KMS-11 (cell line): ENCODE measurements at regions not wholly inside any gene's neighbourhood (a gene's known extent, or its start where the extent isn't known, plus 50 kb on each side); places are given as distances from the start of the nearest gene placed in this dataset.

Experiments used
- H2AFZ ChIP-seq: fragments of 200-600 bp; sonication (generic); 2 replicates; pipeline ENCODE4 v1.6.1; 2016; ENCODE audit warnings: antibody characterized with exemption, mixed run types, low read depth
- H3K27ac ChIP-seq: fragments of 200-600 bp; sonication (generic); 2 replicates; pipeline ENCODE4 v1.6.1; 2016; ENCODE audit warnings: mild to moderate bottlenecking, mixed run types
- H3K27me3 ChIP-seq: fragments of 200-600 bp; sonication (generic); 2 replicates; pipeline ENCODE4 v1.6.1; 2017; ENCODE audit warnings: mild to moderate bottlenecking, low read depth, mixed run types, moderate library complexity; ENCODE audit not compliant: insufficient read depth
- H3K36me3 ChIP-seq: fragments of 200-600 bp; sonication (generic); 2 replicates; pipeline ENCODE4 v1.6.1; 2017; ENCODE audit warnings: mild to moderate bottlenecking, mixed run types; ENCODE audit not compliant: insufficient read depth
- H3K4me1 ChIP-seq: fragments of 200-600 bp; sonication (generic); 2 replicates; pipeline ENCODE4 v1.6.1; 2016; ENCODE audit warnings: mild to moderate bottlenecking, low read depth, mixed run types; ENCODE audit not compliant: poor library complexity, severe bottlenecking
- H3K4me2 ChIP-seq: fragments of 200-600 bp; sonication (generic); 2 replicates; pipeline ENCODE4 v1.7.0; 2016; ENCODE audit warnings: mild to moderate bottlenecking, mixed run types
- H3K4me3 ChIP-seq: fragments of 200-600 bp; sonication (generic); IDR thresholded peaks from 2 replicates; pipeline ENCODE4 v1.6.1; 2017; ENCODE audit warnings: low read depth, low read length, mixed read lengths; ENCODE audit not compliant: insufficient read depth
- H3K79me2 ChIP-seq: fragments of 200-600 bp; sonication (generic); 2 replicates; pipeline ENCODE4 v1.6.1; 2016; ENCODE audit warnings: low read depth, mixed run types; ENCODE audit not compliant: insufficient read depth
- H3K9ac ChIP-seq: fragments of 200-600 bp; sonication (generic); 2 replicates; pipeline ENCODE4 v1.6.1; 2016; ENCODE audit warnings: mild to moderate bottlenecking, mixed run types
- H4K20me1 ChIP-seq: fragments of 200-600 bp; sonication (generic); 2 replicates; pipeline ENCODE4 v1.6.1; 2016; ENCODE audit warnings: mild to moderate bottlenecking, mixed run types; ENCODE audit not compliant: insufficient read depth
- TF ChIP-seq, protein P1 (sequence below): fragments of 200-600 bp; sonication (generic); conservative IDR thresholded peaks from 2 replicates; pipeline ENCODE4 v1.6.1; 2017; ENCODE audit warnings: low read depth, mild to moderate bottlenecking, antibody characterized with exemption, low read length, moderate library complexity, mixed read lengths

DNA sequence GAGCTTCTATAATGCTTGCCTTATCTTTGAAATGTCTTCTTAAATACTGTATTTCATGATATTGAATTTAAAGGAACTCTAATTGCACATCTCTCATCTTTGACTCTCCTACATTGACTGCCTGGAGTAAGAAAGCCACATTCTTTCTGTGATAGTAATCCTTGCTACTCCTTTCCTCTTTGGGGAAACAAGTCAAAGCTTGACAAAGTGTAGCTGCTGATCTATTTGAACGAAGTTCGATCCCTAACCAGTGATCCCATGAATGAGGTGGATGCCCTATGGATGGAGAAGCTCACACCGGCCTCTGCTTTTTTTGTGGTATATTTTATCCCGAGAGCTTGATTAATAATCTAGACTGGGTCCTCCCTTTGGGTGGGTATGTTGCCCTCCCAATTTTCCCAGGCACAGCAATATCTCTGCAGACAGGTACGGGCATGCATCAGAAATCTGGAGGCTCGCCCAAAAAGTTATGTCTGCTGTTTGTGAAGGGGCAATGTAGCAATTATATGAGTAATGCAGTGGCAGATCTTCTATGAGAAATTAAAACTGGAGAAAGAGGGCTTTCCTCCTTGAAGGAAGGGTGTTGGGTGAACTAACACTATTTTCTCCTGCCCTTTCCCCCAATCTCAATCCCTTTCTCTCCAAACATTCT lies 163.0 kb upstream of the FRMD6 start:
- TF ChIP-seq, protein P1, sequence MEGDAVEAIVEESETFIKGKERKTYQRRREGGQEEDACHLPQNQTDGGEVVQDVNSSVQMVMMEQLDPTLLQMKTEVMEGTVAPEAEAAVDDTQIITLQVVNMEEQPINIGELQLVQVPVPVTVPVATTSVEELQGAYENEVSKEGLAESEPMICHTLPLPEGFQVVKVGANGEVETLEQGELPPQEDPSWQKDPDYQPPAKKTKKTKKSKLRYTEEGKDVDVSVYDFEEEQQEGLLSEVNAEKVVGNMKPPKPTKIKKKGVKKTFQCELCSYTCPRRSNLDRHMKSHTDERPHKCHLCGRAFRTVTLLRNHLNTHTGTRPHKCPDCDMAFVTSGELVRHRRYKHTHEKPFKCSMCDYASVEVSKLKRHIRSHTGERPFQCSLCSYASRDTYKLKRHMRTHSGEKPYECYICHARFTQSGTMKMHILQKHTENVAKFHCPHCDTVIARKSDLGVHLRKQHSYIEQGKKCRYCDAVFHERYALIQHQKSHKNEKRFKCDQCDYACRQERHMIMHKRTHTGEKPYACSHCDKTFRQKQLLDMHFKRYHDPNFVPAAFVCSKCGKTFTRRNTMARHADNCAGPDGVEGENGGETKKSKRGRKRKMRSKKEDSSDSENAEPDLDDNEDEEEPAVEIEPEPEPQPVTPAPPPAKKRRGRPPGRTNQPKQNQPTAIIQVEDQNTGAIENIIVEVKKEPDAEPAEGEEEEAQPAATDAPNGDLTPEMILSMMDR = no peak
- H3K27me3 ChIP-seq = no peaks in the 10 kb centered on the region
- H3K36me3 ChIP-seq = no peaks in the 10 kb centered on the region
- no peaks in the 10 kb centered on the region for H4K20me1 ChIP-seq
- H3K9ac ChIP-seq = no peak overlapping the region
- no peak overlapping the region for H3K4me3 ChIP-seq
- H2AFZ ChIP-seq = no peak overlapping the region
- no peak overlapping the region for H3K27ac ChIP-seq
- no peaks in the 10 kb centered on the region for H3K4me1 ChIP-seq
- no peaks in the 10 kb centered on the region for H3K79me2 ChIP-seq
- H3K4me2 ChIP-seq = no peak overlapping the region

DNA sequence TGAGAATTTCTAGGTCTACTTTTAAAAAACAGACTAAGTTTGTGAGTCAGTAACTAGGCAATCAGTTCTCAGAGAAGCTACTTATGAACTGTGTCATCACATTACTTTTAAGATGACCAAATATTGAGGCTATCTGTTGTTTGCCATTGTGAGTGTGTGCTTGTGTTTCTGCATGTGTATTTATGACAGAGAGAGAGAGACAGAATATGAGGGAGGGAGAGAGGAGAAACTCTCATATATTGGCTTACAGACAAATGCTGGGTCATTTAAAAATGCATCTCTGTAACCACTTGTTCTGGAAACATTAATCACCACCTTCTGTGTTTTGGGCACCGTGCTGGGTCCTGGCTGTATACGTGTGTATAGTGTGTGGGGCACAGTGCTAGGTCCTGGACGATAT lies 161.5 kb upstream of the FRMD6 start:
- Histone ChIP-seq H3K4me2 (no peak overlapping the region), H3K79me2 (no peaks in the 10 kb centered on the region), H3K4me1 (no peaks in the 10 kb centered on the region), H3K4me3 (no peak overlapping the region), H3K27me3 (no peaks in the 10 kb centered on the region), H3K27ac (no peak overlapping the region), H3K9ac (no peak overlapping the region), H4K20me1 (no peaks in the 10 kb centered on the region), H3K36me3 (no peaks in the 10 kb centered on the region), H2AFZ (no peak overlapping the region)
- TF ChIP-seq, protein P1 = no peak

DNA sequence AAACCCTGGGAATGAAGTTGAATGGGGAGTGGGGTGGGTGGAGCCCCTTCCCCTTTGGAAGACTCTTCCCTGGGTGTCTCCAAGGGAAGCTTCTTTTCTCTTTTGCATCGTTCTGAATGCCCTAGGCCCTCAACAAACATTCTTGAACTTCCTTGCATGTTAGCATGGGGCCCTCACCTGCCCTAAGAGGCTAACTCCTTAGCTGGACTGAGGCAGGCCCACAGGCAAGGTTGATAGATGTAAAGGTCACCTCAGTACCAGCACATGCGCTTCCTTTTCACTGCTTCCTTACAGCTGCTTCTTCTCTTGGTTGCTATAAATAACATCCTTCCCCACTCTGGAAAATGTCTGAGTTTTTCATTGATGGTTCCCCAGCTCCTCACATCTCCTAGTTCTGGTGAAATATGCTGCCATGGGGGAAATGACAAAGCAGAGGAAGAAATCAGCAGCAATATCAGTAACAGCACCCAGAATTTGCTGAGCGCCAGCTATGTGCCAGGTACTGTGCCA lies 160.6 kb upstream of the FRMD6 start:
- no peaks in the 10 kb centered on the region for H3K36me3 ChIP-seq
- TF ChIP-seq, protein P1 = no peak
- H3K4me2 ChIP-seq = no peak overlapping the region
- no peak overlapping the region for H3K9ac ChIP-seq
- H4K20me1 ChIP-seq = no peaks in the 10 kb centered on the region
- no peak overlapping the region for H2AFZ ChIP-seq
- H3K4me1 ChIP-seq = no peaks in the 10 kb centered on the region
- no peaks in the 10 kb centered on the region for H3K79me2 ChIP-seq
- no peak overlapping the region for H3K27ac ChIP-seq
- no peak overlapping the region for H3K4me3 ChIP-seq
- H3K27me3 ChIP-seq = no peaks in the 10 kb centered on the region

DNA sequence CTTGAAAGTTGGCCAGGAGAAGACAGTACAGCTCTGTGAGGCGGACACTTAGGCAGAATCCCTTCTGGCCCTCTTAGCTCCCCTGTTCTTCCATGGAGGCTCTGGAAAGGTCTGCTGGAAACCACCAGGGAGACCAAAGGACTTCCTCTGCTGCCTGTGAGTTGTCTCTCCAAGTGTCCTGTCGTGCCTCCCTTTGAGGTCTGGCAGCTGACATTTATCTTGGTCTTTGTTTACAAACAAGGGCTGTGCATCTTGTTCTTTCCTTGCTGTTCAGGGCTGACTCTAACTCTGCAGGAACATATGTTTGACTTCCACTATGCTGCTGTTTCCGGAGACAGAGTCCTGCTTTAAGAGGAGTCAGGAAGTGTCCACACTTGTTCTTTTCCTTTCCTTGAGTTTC lies 159.9 kb upstream of the FRMD6 start:
- no peak overlapping the region for H3K4me2 ChIP-seq
- no peaks in the 10 kb centered on the region for H3K79me2 ChIP-seq
- no peak overlapping the region for H3K9ac ChIP-seq
- no peak overlapping the region for H3K27ac ChIP-seq
- no peaks in the 10 kb centered on the region for H4K20me1 ChIP-seq
- H3K27me3 ChIP-seq = no peaks in the 10 kb centered on the region
- H3K36me3 ChIP-seq = no peaks in the 10 kb centered on the region
- no peaks in the 10 kb centered on the region for H3K4me1 ChIP-seq
- H2AFZ ChIP-seq = no peak overlapping the region
- H3K4me3 ChIP-seq = no peak overlapping the region
- TF ChIP-seq, protein P1 = no peak
